ENCODE measurements at regions not wholly inside any gene's neighbourhood (a gene's known extent, or its start where the extent isn't known, plus 50 kb on each side); places are given as distances from the start of the nearest gene placed in this dataset.

GRCh38 chr6:15001326-15001910, 244.5 kb upstream of the JARID2 start:
- Histone ChIP-seq H3K27me3 (ENCODE audit: control insufficient read depth, insufficient read depth, low read length) (no peaks in the 10 kb centered on the region), H3K36me3 (ENCODE audit: control insufficient read depth, insufficient read depth, low read length) (no peaks in the 10 kb centered on the region), H3K4me3 (ENCODE audit: low read depth, low read length) (no peak overlapping the region)
- no peak for DNase-seq (ENCODE audit: low read depth)
- no peak for TF ChIP-seq CTCF (IDR thresholded peaks at IDR 0.05; ENCODE audit: insufficient read depth, low read length, poor library complexity, severe bottlenecking)

- Histone ChIP-seq H3K36me3 (ENCODE audit: control insufficient read depth, insufficient read depth, low read length) (no peaks in the 10 kb centered on the region), H3K4me3 (ENCODE audit: low read depth, low read length) (no peak overlapping the region), H3K27me3 (ENCODE audit: control insufficient read depth, insufficient read depth, low read length) (no peaks in the 10 kb centered on the region)
- no peak for TF ChIP-seq CTCF (IDR thresholded peaks at IDR 0.05; ENCODE audit: insufficient read depth, low read length, poor library complexity, severe bottlenecking)
- DNase-seq (ENCODE audit: low read depth), result no peak
Observed at GRCh38 chr6:15008269-15008668, 237.6 kb upstream of the JARID2 start.

- Histone ChIP-seq H3K27me3 (ENCODE audit: control insufficient read depth, insufficient read depth, low read length) (no peaks in the 10 kb centered on the region), H3K4me3 (ENCODE audit: low read depth, low read length) (no peak overlapping the region), H3K36me3 (ENCODE audit: control insufficient read depth, insufficient read depth, low read length) (no peaks in the 10 kb centered on the region)
- DNase-seq (ENCODE audit: low read depth), result no peak
- no peak for TF ChIP-seq CTCF (IDR thresholded peaks at IDR 0.05; ENCODE audit: insufficient read depth, low read length, poor library complexity, severe bottlenecking)
Observed at GRCh38 chr6:15014958-15015357, 230.9 kb upstream of the JARID2 start.

GRCh38 chr6:15016813-15017212, 229.1 kb upstream of the JARID2 start:
- DNase-seq (ENCODE audit: low read depth), result no peak
- H3K4me3 ChIP-seq (ENCODE audit: low read depth, low read length), result no peak overlapping the region
- H3K27me3 ChIP-seq (ENCODE audit: control insufficient read depth, insufficient read depth, low read length), result no peaks in the 10 kb centered on the region
- TF ChIP-seq CTCF (IDR thresholded peaks at IDR 0.05; ENCODE audit: insufficient read depth, low read length, poor library complexity, severe bottlenecking), result no peak
- H3K36me3 ChIP-seq (ENCODE audit: control insufficient read depth, insufficient read depth, low read length), result no peaks in the 10 kb centered on the region

GRCh38 chr6:15017261-15017660, 228.6 kb upstream of the JARID2 start:
- no peak for TF ChIP-seq CTCF (IDR thresholded peaks at IDR 0.05; ENCODE audit: insufficient read depth, low read length, poor library complexity, severe bottlenecking)
- Histone ChIP-seq H3K4me3 (ENCODE audit: low read depth, low read length) (no peak overlapping the region), H3K36me3 (ENCODE audit: control insufficient read depth, insufficient read depth, low read length) (no peaks in the 10 kb centered on the region), H3K27me3 (ENCODE audit: control insufficient read depth, insufficient read depth, low read length) (no peaks in the 10 kb centered on the region)
- DNase-seq (ENCODE audit: low read depth), result no peak

- TF ChIP-seq CTCF (IDR thresholded peaks at IDR 0.05; ENCODE audit: insufficient read depth, low read length, poor library complexity, severe bottlenecking), result no peak
- Histone ChIP-seq H3K4me3 (ENCODE audit: low read depth, low read length) (no peak overlapping the region), H3K27me3 (ENCODE audit: control insufficient read depth, insufficient read depth, low read length) (no peaks in the 10 kb centered on the region), H3K36me3 (ENCODE audit: control insufficient read depth, insufficient read depth, low read length) (no peaks in the 10 kb centered on the region)
- no peak for DNase-seq (ENCODE audit: low read depth)
Observed at GRCh38 chr6:15017803-15018202, 228.1 kb upstream of the JARID2 start.
